GM04503 (cell line): ENCODE measurements at regions not wholly inside any gene's neighbourhood (a gene's known extent, or its start where the extent isn't known, plus 50 kb on each side); places are given as distances from the start of the nearest gene placed in this dataset.
A peak's percentile ranks its signal among the peaks of the same experiment; 100 is the strongest.

Source experiments
- DNase-seq: peaks from one replicate; pipeline ENCODE4 v3.0.0-alpha.2; 2012; ENCODE audit warnings: low read depth

- no peak for DNase-seq
Observed at GRCh38 chr6:87807475-87807874, 105.4 kb upstream of the AKIRIN2 start.

- no peak for DNase-seq
Observed at GRCh38 chr6:87806635-87807034, 104.6 kb upstream of the AKIRIN2 start.

GRCh38 chr6:87806099-87806498 is 104.1 kb upstream of the AKIRIN2 start:
- DNase-seq = no peak

- no peak for DNase-seq
Observed at GRCh38 chr6:87803791-87804190, 101.8 kb upstream of the AKIRIN2 start.

- DNase-seq = no peak
Observed at GRCh38 chr6:87799651-87800050, 97.6 kb upstream of the AKIRIN2 start.

GRCh38 chr6:87798393-87799278 is 96.6 kb upstream of the AKIRIN2 start:
- no peak for DNase-seq

GRCh38 chr6:87794922-87795885 is 93.2 kb upstream of the AKIRIN2 start:
- no peak for DNase-seq

GRCh38 chr6:87793315-87793714 is 91.3 kb upstream of the AKIRIN2 start:
- DNase-seq = no peak

- no peak for DNase-seq
Observed at GRCh38 chr6:87791982-87792381, 89.9 kb upstream of the AKIRIN2 start.

GRCh38 chr6:87791485-87791884 is 89.5 kb upstream of the AKIRIN2 start:
- no peak for DNase-seq

GRCh38 chr6:87791029-87791428 is 89.0 kb upstream of the AKIRIN2 start:
- no peak for DNase-seq

GRCh38 chr6:87789900-87790290 is 87.9 kb upstream of the AKIRIN2 start:
- DNase-seq = no peak

GRCh38 chr6:87789198-87789899 is 87.3 kb upstream of the AKIRIN2 start:
- peak; percentile 55 for DNase-seq

- DNase-seq = no peak
Observed at GRCh38 chr6:87788141-87788540, 86.1 kb upstream of the AKIRIN2 start.

GRCh38 chr6:87785229-87785862 is 83.3 kb upstream of the AKIRIN2 start:
- no peak for DNase-seq

GRCh38 chr6:87784690-87785089 is 82.7 kb upstream of the AKIRIN2 start:
- no peak for DNase-seq

GRCh38 chr6:87784051-87784450 is 82.0 kb upstream of the AKIRIN2 start:
- DNase-seq = no peak

GRCh38 chr6:87779542-87779941 is 77.5 kb upstream of the AKIRIN2 start:
- no peak for DNase-seq

- no peak for DNase-seq
Observed at GRCh38 chr6:87772597-87773530, 70.8 kb upstream of the AKIRIN2 start.

- DNase-seq = no peak
Observed at GRCh38 chr6:87767478-87767877, 65.4 kb upstream of the AKIRIN2 start.

GRCh38 chr6:87766211-87766610 is 64.2 kb upstream of the AKIRIN2 start:
- DNase-seq = no peak
